ENCODE measurements at regions not wholly inside any gene's neighbourhood (a gene's known extent, or its start where the extent isn't known, plus 50 kb on each side); places are given as distances from the start of the nearest gene placed in this dataset.

GRCh38 chr5:122605236-122605635, 169.6 kb upstream of the SNX2 start (continued):
- TF ChIP-seq ZNF18 (CRISPR knock-in tag; IDR thresholded peaks at IDR 0.05; ENCODE audit: insufficient replicate concordance) (no peak), BRF2 (CRISPR knock-in tag; IDR thresholded peaks at IDR 0.05) (no peak), KLF13 (CRISPR knock-in tag; IDR thresholded peaks at IDR 0.05) (no peak), SSRP1 (CRISPR knock-in tag; IDR thresholded peaks at IDR 0.05) (no peak), MYNN (CRISPR knock-in tag; IDR thresholded peaks at IDR 0.05; ENCODE audit: low read depth) (no peak), ZSCAN25 (CRISPR knock-in tag; IDR thresholded peaks at IDR 0.05) (no peak), GTF3A (CRISPR knock-in tag; conservative IDR thresholded peaks at IDR 0.05) (no peak), MAZ (IDR thresholded peaks at IDR 0.05; ENCODE audit: borderline replicate concordance, low read depth, low read length) (no peak), MAZ (CRISPR knock-in tag; IDR thresholded peaks at IDR 0.05; ENCODE audit: low read depth) (no peak), THYN1 (CRISPR knock-in tag; IDR thresholded peaks at IDR 0.05; ENCODE audit: borderline replicate concordance, low read depth) (no peak), TERF1 (CRISPR knock-in tag; IDR thresholded peaks at IDR 0.05) (no peak), ZNF574 (CRISPR knock-in tag; IDR thresholded peaks at IDR 0.05) (no peak)
- TF ChIP-seq, protein P1, sequence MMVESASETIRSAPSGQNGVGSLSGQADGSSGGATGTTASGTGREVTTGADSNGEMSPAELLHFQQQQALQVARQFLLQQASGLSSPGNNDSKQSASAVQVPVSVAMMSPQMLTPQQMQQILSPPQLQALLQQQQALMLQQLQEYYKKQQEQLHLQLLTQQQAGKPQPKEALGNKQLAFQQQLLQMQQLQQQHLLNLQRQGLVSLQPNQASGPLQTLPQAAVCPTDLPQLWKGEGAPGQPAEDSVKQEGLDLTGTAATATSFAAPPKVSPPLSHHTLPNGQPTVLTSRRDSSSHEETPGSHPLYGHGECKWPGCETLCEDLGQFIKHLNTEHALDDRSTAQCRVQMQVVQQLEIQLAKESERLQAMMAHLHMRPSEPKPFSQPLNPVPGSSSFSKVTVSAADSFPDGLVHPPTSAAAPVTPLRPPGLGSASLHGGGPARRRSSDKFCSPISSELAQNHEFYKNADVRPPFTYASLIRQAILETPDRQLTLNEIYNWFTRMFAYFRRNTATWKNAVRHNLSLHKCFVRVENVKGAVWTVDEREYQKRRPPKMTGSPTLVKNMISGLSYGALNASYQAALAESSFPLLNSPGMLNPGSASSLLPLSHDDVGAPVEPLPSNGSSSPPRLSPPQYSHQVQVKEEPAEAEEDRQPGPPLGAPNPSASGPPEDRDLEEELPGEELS (CRISPR knock-in tag; IDR thresholded peaks at IDR 0.05), result no peak
